GM19025 (cell line): ENCODE measurements at regions not wholly inside any gene's neighbourhood (a gene's known extent, or its start where the extent isn't known, plus 50 kb on each side); places are given as distances from the start of the nearest gene placed in this dataset.

Source experiments
- ATAC-seq: cut with Tn5 transposase; IDR thresholded peaks from one replicate; pipeline ENCODE4 v1.9.1; 2021; ENCODE audit warnings: mild to moderate bottlenecking, low read depth, moderate library complexity; ENCODE audit not compliant: unreplicated experiment

GRCh38 chr1:8267307-8267706 is 50.6 kb upstream of the SLC45A1 start:
- no peak for ATAC-seq

DNA sequence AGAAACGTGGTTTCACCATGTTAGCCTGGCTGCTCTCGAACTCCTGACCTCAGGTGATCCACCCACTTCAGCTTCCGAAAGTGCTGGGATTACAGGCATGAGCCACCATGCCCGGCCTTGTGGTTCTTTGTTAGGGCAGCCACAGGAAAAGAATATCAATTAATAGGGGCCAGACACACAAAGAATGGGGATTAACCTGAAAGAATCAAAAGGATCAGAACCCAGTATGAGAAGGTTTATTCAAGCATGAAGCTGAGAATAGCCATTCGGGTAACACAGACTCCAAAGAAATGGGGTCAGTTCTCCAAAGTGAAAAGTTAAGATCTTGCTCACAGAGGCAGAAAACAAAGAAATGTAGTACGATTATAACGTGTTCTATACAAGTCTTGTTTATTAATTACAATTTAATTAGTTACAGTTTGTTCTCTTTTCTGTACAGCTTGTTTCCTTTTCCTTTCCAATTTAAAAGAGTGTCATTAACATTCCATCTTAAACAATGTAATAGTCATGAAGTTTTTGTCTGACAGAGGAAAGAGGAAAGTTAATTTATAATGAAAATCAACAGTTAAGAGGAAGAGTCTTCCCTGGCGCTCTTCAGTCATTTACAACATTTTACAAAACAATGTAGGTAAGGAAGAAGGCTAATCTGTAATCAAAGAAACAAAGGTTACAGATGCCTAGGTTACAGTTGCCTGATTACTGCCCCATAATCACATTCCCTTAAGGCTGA is 51.3 kb upstream of the SLC45A1 start:
- no peak for ATAC-seq

DNA sequence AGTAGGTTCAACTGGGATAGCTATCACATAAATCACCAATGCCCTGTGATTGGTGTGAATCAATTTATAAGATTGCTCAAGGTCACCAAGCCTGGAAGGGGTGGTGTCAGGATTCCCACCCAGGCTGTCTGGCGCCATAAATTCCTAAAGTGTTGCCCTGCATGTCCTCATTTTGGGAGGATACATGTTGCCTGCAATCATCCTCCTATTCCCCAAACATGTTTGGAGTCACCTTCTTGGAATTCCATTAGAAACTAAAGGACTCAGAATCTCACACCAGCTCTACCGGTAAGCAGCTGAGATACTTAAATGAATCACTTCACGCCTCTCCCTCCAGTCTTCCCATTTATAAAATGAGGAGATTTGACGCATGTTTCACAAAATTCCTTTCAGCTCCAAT is 54.1 kb upstream of the SLC45A1 start:
- ATAC-seq = no peak

DNA sequence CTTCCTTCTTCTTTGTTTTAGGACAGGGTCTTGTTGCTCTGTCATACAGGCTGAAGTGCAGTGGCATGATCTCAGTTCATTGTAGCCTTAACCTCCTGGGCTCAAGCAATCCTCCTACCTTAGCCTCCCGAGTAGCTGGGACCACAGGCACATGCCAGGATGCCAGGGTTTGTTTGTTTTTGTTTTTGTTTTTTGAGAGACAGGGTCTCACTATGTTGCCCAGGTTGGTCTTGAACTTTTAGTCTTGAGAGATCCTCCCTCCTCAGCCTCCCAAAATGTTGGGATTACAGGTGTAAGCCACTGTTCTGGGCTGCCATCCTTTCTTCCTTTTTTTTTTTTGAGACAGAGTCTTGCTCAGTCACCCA is 56.5 kb upstream of the SLC45A1 start:
- ATAC-seq = no peak

DNA sequence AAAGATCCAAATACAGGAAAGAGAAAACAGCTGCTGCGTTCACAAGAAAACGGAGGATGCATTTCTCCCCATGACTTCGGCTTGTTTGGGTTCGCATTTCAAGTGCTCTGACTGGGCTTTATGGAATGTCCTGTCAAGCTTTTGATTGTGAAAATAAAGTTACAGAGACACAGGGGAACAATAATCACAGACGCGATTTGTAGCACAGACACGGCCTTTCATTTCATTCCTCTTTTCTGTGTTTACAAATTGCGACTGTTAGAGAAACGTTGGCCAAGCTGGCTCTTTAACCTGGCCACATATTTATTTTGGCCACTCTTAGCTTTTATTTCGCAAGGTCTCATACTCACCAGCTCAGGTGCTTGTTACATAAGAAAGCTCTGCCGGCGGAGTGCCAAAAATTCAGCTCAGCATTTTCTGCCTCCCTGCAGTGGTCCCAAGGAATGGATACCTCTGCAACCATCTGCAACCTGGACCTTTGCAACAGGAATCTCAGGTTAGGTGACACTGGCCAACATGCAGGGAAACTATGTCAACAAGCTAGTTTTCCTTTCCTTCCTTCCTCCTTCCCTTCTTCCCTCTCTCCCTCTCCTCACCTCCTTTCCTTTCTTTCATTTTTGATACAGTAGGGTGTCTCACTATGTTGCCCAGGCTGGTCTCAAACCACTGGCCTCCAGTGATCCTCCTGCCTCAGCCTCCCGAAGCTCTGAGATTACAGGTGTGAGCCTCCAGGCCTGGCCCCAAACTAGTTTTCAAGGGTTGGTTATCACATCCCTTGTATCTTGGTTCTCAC is 58.2 kb upstream of the SLC45A1 start:
- ATAC-seq = no peak

- no peak for ATAC-seq
Measured at GRCh38 chr1:8257621-8258020, 60.3 kb upstream of the SLC45A1 start.

GRCh38 chr1:8256321-8256720 is 61.6 kb upstream of the SLC45A1 start:
- no peak for ATAC-seq

DNA sequence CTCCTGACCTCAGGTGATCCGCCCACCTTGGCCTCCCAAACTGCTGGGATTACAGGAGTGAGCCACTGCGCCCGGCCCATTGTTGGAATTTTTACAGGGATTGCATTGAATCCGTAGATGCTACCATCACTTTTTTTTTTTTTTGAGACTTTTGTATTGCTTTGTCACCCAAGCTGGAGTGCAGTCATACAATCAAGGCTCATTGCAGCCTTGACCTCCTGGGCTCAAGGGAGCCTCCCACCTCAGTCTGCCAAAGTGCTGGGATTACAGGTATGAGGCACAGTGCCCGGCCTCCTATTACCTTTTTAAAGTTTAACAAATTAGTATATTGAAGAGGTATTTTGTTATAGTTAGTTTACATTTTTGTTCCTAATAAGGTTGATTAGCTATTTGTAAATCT is 62.2 kb upstream of the SLC45A1 start:
- no peak for ATAC-seq

DNA sequence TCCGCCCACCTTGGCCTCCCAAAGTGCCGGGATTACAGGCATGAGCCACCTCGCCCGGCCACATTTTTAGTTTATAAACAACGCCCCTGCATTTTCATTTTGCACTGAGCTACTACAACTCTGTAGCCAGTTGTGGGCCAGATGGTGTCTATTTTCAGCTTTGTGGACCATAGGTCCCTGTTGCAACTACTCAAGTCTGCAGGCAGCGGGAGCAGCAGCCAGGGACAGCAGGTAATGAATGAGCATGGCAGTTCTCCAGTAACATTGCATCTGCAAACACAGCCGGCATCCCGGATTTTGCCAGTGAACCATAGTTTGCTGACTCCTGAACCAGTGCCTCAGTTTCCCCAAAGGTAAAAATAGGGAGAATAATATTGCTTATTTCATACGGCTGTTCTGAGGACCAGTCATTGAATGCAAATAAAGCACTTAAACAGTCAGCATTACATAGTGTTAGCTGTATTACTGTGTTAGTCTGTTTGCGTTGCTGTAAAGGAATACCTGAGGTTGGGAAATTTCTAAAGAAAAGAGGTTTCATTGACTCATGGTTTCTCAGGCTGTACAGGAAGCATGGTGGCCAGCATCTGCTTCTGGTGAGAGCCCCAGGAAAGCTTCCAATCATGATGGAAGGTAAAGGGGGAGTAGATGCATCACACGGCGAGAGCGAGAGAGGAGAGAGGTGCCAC is 65.5 kb upstream of the SLC45A1 start:
- ATAC-seq = no peak

GRCh38 chr1:8251635-8252034 is 66.3 kb upstream of the SLC45A1 start:
- no peak for ATAC-seq

- no peak for ATAC-seq
Measured at GRCh38 chr1:8249838-8250237, 68.1 kb upstream of the SLC45A1 start.

DNA sequence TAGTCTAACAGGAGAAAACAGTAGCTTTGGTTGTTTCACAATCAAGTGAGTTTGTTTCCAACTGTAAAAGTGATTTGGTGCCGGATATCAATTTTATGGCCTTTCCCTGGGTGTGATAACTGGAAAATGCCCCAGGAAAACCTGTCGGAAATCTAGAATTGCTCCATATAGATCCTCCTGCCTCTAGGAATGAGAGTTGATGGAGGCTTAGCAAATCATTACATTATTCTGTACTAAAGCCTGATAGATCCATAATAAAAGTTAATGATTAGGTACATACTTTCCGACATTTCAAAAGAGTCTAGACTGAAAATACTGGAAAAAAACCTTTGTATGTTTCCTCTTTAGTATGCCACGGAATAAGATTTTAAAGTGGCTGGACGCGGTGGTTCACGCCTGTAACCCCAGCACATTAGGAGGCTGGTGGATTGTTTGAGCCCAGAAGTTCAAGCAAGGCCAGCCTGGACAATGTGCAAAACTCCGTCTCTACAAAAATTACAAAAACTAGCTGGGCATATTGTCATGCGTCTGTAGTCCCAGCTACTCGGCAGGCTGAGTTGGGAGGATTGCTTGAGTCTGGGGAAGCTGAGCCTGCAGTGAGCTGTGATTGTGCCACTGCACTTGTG is 70.0 kb upstream of the SLC45A1 start:
- ATAC-seq = no peak

DNA sequence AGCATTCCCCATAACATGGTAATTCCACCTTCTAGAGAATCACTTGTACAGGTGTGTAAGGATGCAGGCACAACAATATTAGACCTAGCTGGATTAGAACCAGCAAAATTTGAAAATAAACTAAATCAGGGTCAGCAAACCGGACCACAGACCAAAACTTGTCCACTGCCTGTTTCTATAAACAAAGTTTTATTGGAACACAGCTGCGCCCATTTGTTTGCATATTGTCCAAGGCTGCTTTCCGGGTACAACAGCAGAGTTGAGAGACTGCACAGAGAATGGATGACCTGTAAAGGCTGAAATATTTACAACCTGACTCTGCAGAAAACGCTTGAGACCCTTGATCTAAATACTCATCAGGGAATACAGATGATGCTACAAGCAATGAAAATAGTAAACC is 73.6 kb upstream of the SLC45A1 start:
- ATAC-seq = no peak

DNA sequence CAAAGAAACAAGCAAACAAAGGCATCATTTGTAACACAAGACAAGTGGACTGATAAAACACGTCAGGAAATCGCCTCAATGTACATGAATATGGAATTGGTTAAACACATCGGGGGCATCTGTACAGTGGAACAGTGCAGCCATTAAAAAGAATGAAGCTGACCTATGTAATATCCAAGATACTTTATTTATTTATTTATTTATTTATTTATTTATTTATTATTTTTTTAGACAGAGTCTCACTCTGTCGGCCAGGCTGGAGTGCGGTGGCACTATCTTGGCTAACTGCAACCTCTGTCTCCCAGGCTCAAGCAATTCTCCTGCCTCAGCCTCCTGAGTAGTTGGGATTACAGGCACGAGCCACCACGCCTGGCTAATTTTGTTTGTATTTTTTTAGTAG is 75.4 kb upstream of the SLC45A1 start:
- ATAC-seq = no peak

DNA sequence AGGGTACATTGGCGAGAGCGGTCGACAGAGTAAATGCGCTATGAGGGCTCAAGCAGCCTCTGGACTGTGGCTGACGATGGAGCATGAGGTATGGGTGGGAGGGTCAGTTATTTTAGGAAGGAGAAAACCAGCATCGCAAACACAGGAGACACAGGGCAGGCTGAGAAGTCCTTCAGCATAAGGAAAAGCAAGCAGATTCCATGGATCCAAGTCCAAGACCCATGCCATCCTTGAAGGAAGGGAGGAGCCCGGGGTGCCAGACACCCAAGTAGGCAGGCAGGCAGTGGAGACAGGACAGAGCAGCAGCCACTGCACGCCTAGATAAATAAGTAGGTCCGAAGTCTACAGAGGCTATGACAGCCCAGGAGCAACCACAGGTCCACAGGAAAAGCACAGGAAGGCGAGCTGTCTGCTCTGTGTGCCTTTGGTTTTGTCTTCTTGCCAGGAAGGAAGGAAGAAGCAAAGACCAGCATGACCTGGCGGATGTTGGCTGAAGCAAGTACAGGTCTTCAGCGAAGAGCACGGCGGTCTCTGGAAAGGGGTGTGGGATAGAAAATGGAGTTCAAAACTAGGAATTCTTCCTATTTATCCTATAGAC is 76.4 kb upstream of the SLC45A1 start:
- no peak for ATAC-seq

- ATAC-seq = no peak
Measured at GRCh38 chr1:8239306-8240023, 78.4 kb upstream of the SLC45A1 start.

DNA sequence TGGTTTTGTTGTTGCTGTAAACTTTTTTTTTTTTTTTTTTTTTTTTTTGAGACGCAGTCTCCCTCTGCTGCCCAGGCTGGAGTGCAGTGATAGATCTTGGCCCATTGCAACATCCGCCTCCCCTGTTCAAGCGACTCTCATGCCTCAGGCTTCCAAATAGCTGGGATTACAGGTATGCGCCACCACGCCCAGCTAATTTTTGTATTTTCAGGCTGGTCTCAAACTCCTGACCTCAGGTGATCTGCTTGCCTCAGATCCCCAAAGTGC is 78.9 kb upstream of the SLC45A1 start:
- no peak for ATAC-seq

DNA sequence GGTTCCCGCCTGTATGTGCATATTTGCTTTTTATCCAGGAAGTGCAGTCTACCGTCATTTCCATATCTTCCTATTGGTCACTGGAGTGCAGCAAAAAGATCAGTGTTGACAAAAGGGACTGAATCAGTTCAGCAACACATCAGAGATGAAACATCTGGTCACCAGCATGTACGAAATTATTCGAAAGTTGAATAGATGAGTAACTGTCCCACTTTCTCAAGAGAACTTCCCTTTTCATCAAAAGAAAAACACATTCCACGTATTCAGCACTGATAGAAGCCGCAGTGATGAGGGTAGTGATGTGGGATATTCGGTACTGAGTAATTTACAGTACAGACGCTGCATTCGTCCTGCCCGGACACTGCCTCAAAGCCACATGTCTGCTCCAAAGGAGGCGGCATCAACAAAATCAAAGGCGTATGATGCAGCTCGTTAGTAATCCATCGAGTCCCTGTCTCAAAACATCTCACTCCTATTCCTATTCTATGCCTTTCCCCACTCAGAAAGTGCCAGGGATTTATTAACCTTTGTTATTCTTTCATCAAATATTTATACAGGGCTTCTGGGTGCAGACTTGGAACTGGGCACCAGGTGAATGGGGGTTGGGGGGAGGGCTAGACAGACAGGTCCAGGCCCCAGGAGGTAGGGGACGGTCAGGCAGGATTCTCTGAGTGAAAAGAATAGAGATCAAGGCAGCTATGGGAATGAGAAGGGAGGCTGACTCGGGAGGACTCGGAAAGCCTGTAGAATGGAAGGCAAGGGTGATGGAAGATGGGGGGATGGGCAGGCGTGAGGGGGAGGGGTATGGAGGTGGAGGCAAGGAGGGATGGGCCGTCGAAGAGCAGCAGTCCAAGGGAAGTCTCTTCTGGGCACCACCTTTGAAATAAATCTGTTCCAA is 79.5 kb upstream of the SLC45A1 start:
- no peak for ATAC-seq

GRCh38 chr1:8232036-8232757 is 85.7 kb upstream of the SLC45A1 start:
- no peak for ATAC-seq
